ENCODE measurements at regions not wholly inside any gene's neighbourhood (a gene's known extent, or its start where the extent isn't known, plus 50 kb on each side); places are given as distances from the start of the nearest gene placed in this dataset.

GRCh38 chr15:98025237-98025636 is 64.7 kb downstream of the ARRDC4 start:
- Histone ChIP-seq H3K4me1 (no peaks in the 10 kb centered on the region), H3K4me3 (no peak overlapping the region), H3K27me3 (ENCODE audit: insufficient read depth in 3 of 3, low read length in 2 of 3) (no peaks in the 10 kb centered on the region), H3K36me3 (ENCODE audit: insufficient read depth in 1 of 2, low read depth in 1 of 2) (no peaks in the 10 kb centered on the region), H3K27ac (no peak overlapping the region), H3K9me3 (no peaks in the 10 kb centered on the region)
- intact Hi-C loops (cut with DNase I): no loop called here
- 74 to 80% (median 76%) methylated on average over 2 of the region's 2 CpGs for WGBS, 3 donors
- DNase-seq: no peak
- no peak for TF ChIP-seq CTCF (IDR thresholded peaks at IDR 0.05)
- no peak for ATAC-seq

GRCh38 chr15:98034731-98035130 is 74.2 kb downstream of the ARRDC4 start:
- Histone ChIP-seq H3K36me3 (ENCODE audit: insufficient read depth in 1 of 2, low read depth in 1 of 2) (no peaks in the 10 kb centered on the region), H3K4me1 (no peaks in the 10 kb centered on the region), H3K9me3 (no peaks in the 10 kb centered on the region), H3K4me3 (no peak overlapping the region), H3K27me3 (ENCODE audit: insufficient read depth in 3 of 3, low read length in 2 of 3) (no peaks in the 10 kb centered on the region), H3K27ac (no peak overlapping the region)
- DNase-seq (no peak), ATAC-seq (no peak)
- intact Hi-C loops (cut with DNase I): no loop called here
- WGBS, 3 donors: 71 to 80% (median 78%) methylated on average over 4 of the region's 4 CpGs
- TF ChIP-seq CTCF (IDR thresholded peaks at IDR 0.05): no peak

- Histone ChIP-seq H3K27me3 (ENCODE audit: insufficient read depth in 3 of 3, low read length in 2 of 3) (no peaks in the 10 kb centered on the region), H3K9me3 (no peaks in the 10 kb centered on the region), H3K4me3 (no peak overlapping the region), H3K4me1 (no peaks in the 10 kb centered on the region), H3K36me3 (ENCODE audit: insufficient read depth in 1 of 2, low read depth in 1 of 2) (no peaks in the 10 kb centered on the region), H3K27ac (no peak overlapping the region)
- intact Hi-C loops (cut with DNase I): no loop called here
- WGBS, 3 donors: 88 to 93% (median 88%) methylated on average over 7 of the region's 7 CpGs
- no peak for DNase-seq
- no peak for ATAC-seq
- no peak for TF ChIP-seq CTCF (IDR thresholded peaks at IDR 0.05)
Observed at GRCh38 chr15:98035134-98035533, 74.6 kb downstream of the ARRDC4 start.

DNA sequence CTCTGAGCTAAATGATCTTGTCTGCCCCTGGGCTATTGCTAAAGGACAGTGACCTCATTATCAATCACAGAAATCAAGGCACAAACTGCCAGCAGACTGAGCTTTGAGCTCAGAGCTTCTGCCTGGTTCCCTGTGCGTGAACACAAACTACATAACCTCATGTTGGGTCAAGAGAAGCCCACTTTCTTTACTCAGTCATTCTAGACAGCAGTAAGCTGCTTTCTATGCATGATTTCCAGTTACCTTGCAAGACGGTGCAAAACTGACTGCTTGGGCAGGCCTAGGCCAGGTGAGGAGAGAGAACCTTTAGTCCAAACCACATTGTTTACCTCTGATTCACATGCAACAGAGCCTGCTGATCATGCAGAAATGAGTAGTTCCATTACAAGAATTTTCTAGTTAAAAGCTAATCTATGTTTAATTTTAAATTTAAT is 75.1 kb downstream of the ARRDC4 start:
- Histone ChIP-seq H3K4me1 (no peaks in the 10 kb centered on the region), H3K36me3 (ENCODE audit: insufficient read depth in 1 of 2, low read depth in 1 of 2) (no peaks in the 10 kb centered on the region), H3K27me3 (ENCODE audit: insufficient read depth in 3 of 3, low read length in 2 of 3) (no peaks in the 10 kb centered on the region), H3K4me3 (no peak overlapping the region), H3K9me3 (no peaks in the 10 kb centered on the region), H3K27ac (no peak overlapping the region)
- 78 to 83% (median 80%) methylated on average over 2 of the region's 2 CpGs for WGBS, 3 donors
- no peak for ATAC-seq
- DNase-seq: no peak
- intact Hi-C loops (cut with DNase I): no loop called here
- TF ChIP-seq CTCF (IDR thresholded peaks at IDR 0.05): no peak

DNA sequence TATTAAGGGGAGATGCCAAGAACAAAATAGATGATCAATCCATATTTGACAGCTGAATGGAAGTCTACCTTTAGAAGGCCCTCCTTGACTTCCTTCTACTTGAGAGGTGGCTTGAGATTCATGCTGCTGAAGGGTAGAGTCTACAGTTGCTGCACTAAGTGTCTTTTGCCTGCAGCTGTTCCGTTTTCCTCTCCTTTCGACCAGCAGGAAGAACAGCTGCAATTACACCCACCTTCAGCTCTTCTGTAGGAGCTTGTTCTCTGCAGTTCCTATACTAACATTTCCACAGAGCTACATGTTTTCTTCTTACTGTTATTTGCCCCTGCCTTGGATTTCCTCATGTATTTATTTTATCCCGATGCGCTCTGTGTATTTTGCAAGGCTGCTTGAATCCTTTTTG is 79.1 kb downstream of the ARRDC4 start:
- no peaks in the 10 kb centered on the region for H3K36me3 ChIP-seq (ENCODE audit: insufficient read depth in 1 of 2, low read depth in 1 of 2)
- no peaks in the 10 kb centered on the region for H3K27me3 ChIP-seq (ENCODE audit: insufficient read depth in 3 of 3, low read length in 2 of 3)
- no peaks in the 10 kb centered on the region for H3K4me1 ChIP-seq
- H3K9me3 ChIP-seq: no peaks in the 10 kb centered on the region
- no peak overlapping the region for H3K4me3 ChIP-seq
- H3K27ac ChIP-seq: no peak overlapping the region
- ATAC-seq: no peak
- intact Hi-C loops (cut with DNase I): no loop called here
- DNase-seq: no peak
- WGBS, 3 donors: 57 to 64% (median 60%) methylated on average over 4 of the region's 4 CpGs
- no peak for TF ChIP-seq CTCF (IDR thresholded peaks at IDR 0.05)

All from psoas muscle (tissue), 7 donors.